GM12878 (cell line): ENCODE measurements at regions not wholly inside any gene's neighbourhood (a gene's known extent, or its start where the extent isn't known, plus 50 kb on each side); places are given as distances from the start of the nearest gene placed in this dataset.
A peak's percentile ranks its signal among the peaks of the same experiment; 100 is the strongest.
"Not testable (repeated sequence)": the region's sequence is repeated elsewhere in the genome, so short reads cannot be mapped to it uniquely, and the experiment has no call there.

ENCODE experiments used
- ATAC-seq: fragments of 200-7000 bp; cut with Tn5 transposase; 3 replicates; pipeline ENCODE4 v1.9.1; 2020; ENCODE audit warnings: mild to moderate bottlenecking, moderate library complexity
- BruUV-seq: library from RNA; stranded (reverse); fragments of 400-500 nt; replicated peaks from 2 replicates; lab custom pipeline; 2021; lab: Mats Ljungman, UMichigan
- CTCF ChIA-PET: fragments of 300-600 bp; sonication (Branson Sonifier 250); formaldehyde crosslinking; extraction: SDS; loops from one replicate; lab custom pipeline; 2021; ENCODE audit warnings: inconsistent platforms; lab: Yijun Ruan, JAX
- POLR2A ChIA-PET: fragments of 350-600 bp; formaldehyde crosslinking; extraction: SDS; loops from one replicate; lab custom pipeline; 2021; ENCODE audit warnings: inconsistent platforms; lab: Charles Lee
- RAD21 ChIA-PET: fragments of 300-600 bp; sonication (Branson Sonifier 250); formaldehyde crosslinking; loops from one replicate; lab custom pipeline; 2023; ENCODE audit warnings: antibody characterized with exemption; ENCODE audit not compliant: unreplicated experiment; lab: Charles Lee
- SMC1A ChIA-PET: fragments of 300-600 bp; sonication (Branson Sonifier 250); formaldehyde crosslinking; loops from one replicate; lab custom pipeline; 2023; ENCODE audit not compliant: unreplicated experiment, uncharacterized antibody; lab: Charles Lee
- DNase-seq: peaks from one replicate; pipeline ENCODE4 v3.0.0-alpha.2; 2011; ENCODE audit warnings: low read depth, low spot score
- FAIRE-seq: peaks from 3 replicates; lab custom pipeline; 2011; peaks lifted over from hg19 to GRCh38; lab: Jason Lieb, UNC
- H2AFZ ChIP-seq: 2 replicates; pipeline ENCODE4 v1.6.0; 2011; ENCODE audit warnings: low read depth, low read length, control low read depth; ENCODE audit not compliant: control insufficient read depth
- H3K27ac ChIP-seq: 2 replicates; pipeline ENCODE4 v1.5.1; 2011; ENCODE audit warnings: control low read depth; ENCODE audit not compliant: control insufficient read depth, insufficient read depth
- H3K27me3 ChIP-seq, 2 experiments: replicated peaks in 1 of 2; 2 replicates each; pipeline versions ENCODE4 v1.6.0 to v1.6.1; 2011; ENCODE audit warnings: low read length in 1 of 2; ENCODE audit not compliant: control insufficient read depth in 2 of 2, insufficient read depth in 2 of 2
- H3K36me3 ChIP-seq, 2 experiments: 2 replicates each; pipeline ENCODE4 v1.5.1; 2011; ENCODE audit warnings: low read length in 1 of 2; ENCODE audit not compliant: control insufficient read depth in 2 of 2, insufficient read depth in 2 of 2
- H3K4me1 ChIP-seq: 2 replicates; pipeline ENCODE4 v1.6.1; 2011; ENCODE audit warnings: mild to moderate bottlenecking, low read length, moderate library complexity, mixed read lengths; ENCODE audit not compliant: control insufficient read depth, insufficient read depth
- H3K4me2 ChIP-seq: 2 replicates; pipeline ENCODE4 v1.6.0; 2011; ENCODE audit warnings: control low read depth; ENCODE audit not compliant: control insufficient read depth, insufficient read depth
- H3K4me3 ChIP-seq: fragments of 200-600 bp; sonication (generic); 2 replicates; pipeline ENCODE4 v1.5.1; 2016
- H3K79me2 ChIP-seq: 2 replicates; pipeline ENCODE4 v1.6.0; 2011; ENCODE audit warnings: low read length; ENCODE audit not compliant: control insufficient read depth, insufficient read depth
- H3K9ac ChIP-seq: 2 replicates; pipeline ENCODE4 v1.8.0; 2011; ENCODE audit warnings: low read length, control low read depth, mixed read lengths; ENCODE audit not compliant: control insufficient read depth, insufficient read depth
- H3K9me3 ChIP-seq: replicated peaks from 3 replicates; pipeline ENCODE4 v1.5.1; 2011; ENCODE audit warnings: mild to moderate bottlenecking, low read length; ENCODE audit not compliant: control insufficient read depth, insufficient read depth
- H4K20me1 ChIP-seq: 2 replicates; pipeline ENCODE4 v1.6.0; 2011; ENCODE audit not compliant: control insufficient read depth, insufficient read depth
- BCL3 ChIP-seq: IDR thresholded peaks from 2 replicates; pipeline ENCODE4 v1.6.1; 2011; ENCODE audit warnings: borderline replicate concordance, low read depth, mild to moderate bottlenecking, moderate library complexity, low read length; ENCODE audit not compliant: insufficient read depth, poor library complexity, severe bottlenecking
- CBX5 ChIP-seq: sonication (generic); IDR thresholded peaks from 2 replicates; pipeline ENCODE4 v1.6.1; 2016; ENCODE audit warnings: low read depth, moderate library complexity, mild to moderate bottlenecking, inconsistent platforms
- CTCF ChIP-seq, 3 experiments: IDR thresholded peaks in 2 of 3; conservative IDR thresholded peaks in 1 of 3; 2 replicates each; pipeline ENCODE4 v1.5.1; 2011; ENCODE audit warnings: low read depth in 3 of 3, low read length in 3 of 3, mild to moderate bottlenecking in 3 of 3, control low read depth in 2 of 3, moderate library complexity in 2 of 3, inconsistent platforms in 1 of 3, mixed read lengths in 1 of 3; ENCODE audit not compliant: control insufficient read depth in 2 of 3, insufficient read depth in 1 of 3; ENCODE audit errors: extremely low read depth in 1 of 3
- RAD21 ChIP-seq: IDR thresholded peaks from 2 replicates; pipeline ENCODE4 v1.6.1; 2011; ENCODE audit warnings: mild to moderate bottlenecking, low read depth, low read length, moderate library complexity; ENCODE audit not compliant: insufficient read depth
- TCF12 ChIP-seq: IDR thresholded peaks from 2 replicates; pipeline ENCODE4 v1.6.1; 2011; ENCODE audit warnings: low read depth, mild to moderate bottlenecking, low read length
- WGBS: methylation state at CpG from one replicate; pipeline ENCODE4 v1.1.6; 2016; ENCODE audit warnings: low lambda C conversion rate; ENCODE audit not compliant: insufficient replicate concordance, insufficient coverage; ENCODE audit errors: missing lambda C conversion rate; 5-methylcytosine and 5-hydroxymethylcytosine counted together
- in situ Hi-C: fragments of 300-500 bp; cut with MboI; formaldehyde crosslinking; loops from 9 replicates; pipeline ENCODE4 v1.14.3; 2018; ENCODE audit warnings: mixed read lengths
- intact Hi-C: fragments of 100-400 bp; cut with micrococcal nuclease; formaldehyde crosslinking; loops from one replicate; pipeline ENCODE4 v1.14.2; 2022; ENCODE audit not compliant: unreplicated experiment

GRCh38 chr14:106798166-106798565 is 1271.8 kb downstream of the TMEM121 start:
- DNase-seq, H4K20me1 ChIP-seq, H3K27ac ChIP-seq, H3K27me3 ChIP-seq, H2AFZ ChIP-seq, H3K4me3 ChIP-seq, intact Hi-C loops, H3K4me2 ChIP-seq, FAIRE-seq, H3K36me3 ChIP-seq, in situ Hi-C loops, BruUV-seq, H3K79me2 ChIP-seq, ATAC-seq, H3K9me3 ChIP-seq, H3K4me1 ChIP-seq, H3K9ac ChIP-seq: not testable (repeated sequence)
- CTCF ChIA-PET = interaction anchor here (0.7 to 3.6 kb wide), 6 partner anchors 9 to 106 kb away, joined by 3 to 31 read pairs (median 4); no protein-coding TSS in a partner anchor
- POLR2A ChIA-PET = interaction anchor here (1.1 kb wide), 1 partner anchor 32 kb away, joined by 3 read pairs; no protein-coding TSS in a partner anchor
- RAD21 ChIA-PET = interaction anchor here (1.5 kb wide), 1 partner anchor 32 kb away, joined by 4 read pairs; no protein-coding TSS in a partner anchor
- SMC1A ChIA-PET = interaction anchor here (0.7 to 1.2 kb wide), 4 partner anchors 8 to 136 kb away, joined by 3 to 4 read pairs (median 3); no protein-coding TSS in a partner anchor
- WGBS = 60% methylated on average over 4 of the region's 4 CpGs

GRCh38 chr14:106802413-106803364 is 1276.3 kb downstream of the TMEM121 start:
- ChIA-PET RAD21 (interaction anchor here (0.7 to 1.9 kb wide), 3 partner anchors 28 to 70 kb away, joined by 3 to 8 read pairs (median 4); no protein-coding TSS in a partner anchor), SMC1A (interaction anchor here (0.7 to 0.8 kb wide), 2 partner anchors 9 to 28 kb away, joined by 3 read pairs; no protein-coding TSS in a partner anchor)
- no peak overlapping the region for H2AFZ ChIP-seq
- FAIRE-seq = no peak
- no peaks in the 10 kb centered on the region for H4K20me1 ChIP-seq
- ATAC-seq = peak; percentile 54; the same call in 2 of the 3 replicates
- no peak overlapping the region for H3K4me2 ChIP-seq
- DNase-seq = no peak
- no peaks in the 10 kb centered on the region for H3K9me3 ChIP-seq
- no TSS peak for BruUV-seq
- peaks cover 0 to 4% of the 10 kb centered on the region in 2 experiments; a peak in 2 of 4 replicates for H3K27me3 ChIP-seq
- in situ Hi-C loops = no loop called here
- TF ChIP-seq RAD21 (peak; percentile 54), CBX5 (no peak), CTCF (IDR thresholded peaks at IDR 0.05 in 2 of 3, conservative IDR thresholded peaks at IDR 0.05 in 1 of 3; ENCODE audit: control insufficient read depth in 2 of 3, extremely low read depth in 1 of 3, insufficient read depth in 1 of 3, low read depth in 3 of 3, low read length in 3 of 3) (peak; percentile 29 to 53 (median 49)), TCF12 (no peak), BCL3 (no peak)
- TF ChIP-seq, all 136 proteins: peak for 2
- Histone ChIP-seq H3K36me3 (no peaks in the 10 kb centered on the region), H3K9ac (no peak overlapping the region), H3K79me2 (no peaks in the 10 kb centered on the region), H3K27ac (no peak overlapping the region), H3K4me3 (no peak overlapping the region), H3K4me1 (no peaks in the 10 kb centered on the region)
- CTCF ChIA-PET = interaction anchor here (0.9 to 4.9 kb wide), 11 partner anchors 9 to 140 kb away, joined by 3 to 45 read pairs (median 4); no protein-coding TSS in a partner anchor
- POLR2A ChIA-PET = no interaction called here
- 74% methylated on average over 26 of the region's 26 CpGs for WGBS
- intact Hi-C loops = no loop called here
